Stimulated activated CD4-positive, alpha-beta T cell treated with anti-CD3 and anti-CD28 coated beads, TNF-alpha, amount 100 ng/mL, for 48 hours (primary cell): ENCODE measurements at regions not wholly inside any gene's neighbourhood (a gene's known extent, or its start where the extent isn't known, plus 50 kb on each side); places are given as distances from the start of the nearest gene placed in this dataset.

Source experiments
- DNase-seq, 3 donors: peaks; one replicate each; pipeline ENCODE4 v3.0.0-alpha.2; 2020; ENCODE audit warnings: low read depth in 3 of 3

DNA sequence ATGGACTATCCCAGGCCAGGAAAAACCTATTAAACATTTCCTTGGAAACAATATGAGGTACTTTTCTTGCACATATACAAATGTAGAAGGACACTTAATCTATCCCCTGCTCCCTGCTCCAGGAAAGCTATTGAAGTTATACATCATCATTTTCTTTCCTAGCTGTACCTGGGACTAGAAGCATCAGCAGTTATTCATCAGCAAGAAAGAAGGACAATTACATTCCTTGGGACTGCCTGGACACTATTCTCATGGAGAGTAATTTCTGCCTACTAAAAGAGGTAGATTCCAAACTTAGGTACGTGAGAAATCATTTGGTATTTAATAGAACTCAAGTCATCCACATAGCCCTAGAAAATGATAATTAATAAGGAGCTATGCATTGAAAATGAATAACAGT is 51.0 kb upstream of the PICALM start:
- DNase-seq: no peak

DNA sequence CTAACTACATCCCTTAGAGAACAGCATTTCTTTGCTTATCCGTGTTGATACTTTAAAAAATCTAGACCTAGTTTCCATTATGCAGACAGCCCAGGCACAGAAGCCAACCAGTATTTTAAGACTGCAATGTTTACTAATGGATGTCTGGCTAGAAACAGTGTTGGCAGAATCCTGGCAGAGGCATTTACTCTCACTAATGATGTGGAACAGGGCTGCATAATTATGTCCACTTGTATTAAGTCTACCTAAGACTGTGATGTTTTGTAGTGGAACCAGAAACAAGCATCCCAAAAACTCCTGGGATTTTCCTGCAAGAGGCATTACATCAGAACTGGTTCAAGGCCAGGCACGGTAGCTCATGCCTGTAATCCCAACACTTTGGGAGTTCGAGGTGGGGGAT is 50.2 kb upstream of the PICALM start:
- no peak for DNase-seq
